ENCODE measurements at regions not wholly inside any gene's neighbourhood (a gene's known extent, or its start where the extent isn't known, plus 50 kb on each side); places are given as distances from the start of the nearest gene placed in this dataset.

DNA sequence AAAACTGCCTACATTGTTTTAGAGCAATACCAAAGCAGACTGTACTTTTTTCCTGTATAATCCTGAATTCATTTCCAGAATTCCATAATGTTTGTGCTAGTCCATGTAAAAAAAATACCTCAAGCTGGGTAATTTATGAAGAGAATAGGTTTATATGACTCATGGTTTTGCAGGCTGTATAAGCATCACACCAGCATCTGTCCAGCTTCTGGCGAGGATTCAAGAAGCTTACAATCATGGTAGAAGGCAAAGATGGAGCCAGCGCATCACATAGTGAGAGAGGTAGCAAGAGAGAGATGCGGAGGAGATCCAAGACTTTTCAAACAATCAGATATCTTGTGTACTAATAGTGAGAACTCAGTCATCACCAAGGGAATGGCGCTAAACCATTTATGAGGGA lies 280.3 kb upstream of the CDH9 start:
- WGBS, 2 experiments (ENCODE audit: extremely low coverage in 1 of 2, insufficient coverage in 1 of 2, insufficient read length in 1 of 2, insufficient replicate concordance in 2 of 2, low coverage in 1 of 2, low lambda C conversion rate in 2 of 2, missing lambda C conversion rate in 1 of 2) = 95% methylated on average over 4 of the region's 4 CpGs; no CpG with 5 or more reads in 1 of the 2 experiments
- Histone ChIP-seq H3K9ac (replicated peaks in 1 of 4; ENCODE audit: extremely low read depth in 1 of 4, low read depth in 3 of 4, low read length in 3 of 4) (no peak overlapping the region), H4K8ac (ENCODE audit: extremely low read depth, insufficient read depth, low read length) (no peak overlapping the region), H2AFZ (ENCODE audit: low read length) (no peak overlapping the region), H2AK5ac (ENCODE audit: low read depth, low read length) (no peak overlapping the region), H3K36me3 (ENCODE audit: control insufficient read depth in 2 of 4, insufficient read depth in 4 of 4, low read length in 3 of 4) (no peaks in the 10 kb centered on the region), H2BK5ac (ENCODE audit: low read depth, low read length) (no peak overlapping the region), H3K23me2 (ENCODE audit: low read depth, low read length) (no peaks in the 10 kb centered on the region), H4K91ac (replicated peaks; ENCODE audit: insufficient read length, low read length) (no peak overlapping the region), H3K18ac (ENCODE audit: extremely low read depth, low read length) (no peak overlapping the region), H3K4ac (replicated peaks; ENCODE audit: insufficient read length, low read depth, low read length) (no peak overlapping the region), H3K4me2 (ENCODE audit: insufficient read depth in 1 of 2, low read depth in 2 of 2, low read length in 2 of 2) (no peak overlapping the region), H2BK15ac (ENCODE audit: low read length) (no peak overlapping the region), H3K79me1 (ENCODE audit: low read depth, low read length) (no peaks in the 10 kb centered on the region), H2BK120ac (replicated peaks; ENCODE audit: low read depth, low read length) (no peak overlapping the region), H2BK12ac (ENCODE audit: low read depth, low read length) (no peak overlapping the region), H3K14ac (ENCODE audit: insufficient read length) (no peak overlapping the region), H3K27ac (ENCODE audit: low read depth, low read length) (no peak overlapping the region), H3K9me3 (ENCODE audit: insufficient read depth in 2 of 2, low read depth in 1 of 2, low read length in 1 of 2) (no peaks in the 10 kb centered on the region), H3K79me2 (ENCODE audit: control insufficient read depth in 1 of 2, insufficient read depth in 2 of 2, low read length in 2 of 2) (no peaks in the 10 kb centered on the region), H3K23ac (ENCODE audit: insufficient read length) (no peak overlapping the region), H4K5ac (ENCODE audit: insufficient read length, low read depth, low read length) (no peak overlapping the region), H2BK20ac (ENCODE audit: low read length) (no peak overlapping the region), H3K4me3 (ENCODE audit: extremely low read depth in 1 of 4, insufficient read depth in 2 of 4, low read depth in 3 of 4, low read length in 4 of 4) (no peak overlapping the region), H4K20me1 (replicated peaks in 1 of 2; ENCODE audit: control insufficient read depth in 1 of 2, insufficient read depth in 2 of 2, low read length in 2 of 2) (no peaks in the 10 kb centered on the region), H3K56ac (replicated peaks; ENCODE audit: insufficient read length, low read depth, low read length) (no peak overlapping the region), H3K27me3 (replicated peaks in 1 of 4; ENCODE audit: control insufficient read depth in 3 of 4, extremely low read depth in 1 of 4, insufficient read depth in 3 of 4, low read length in 3 of 4) (no peaks in the 10 kb centered on the region), H3K4me1 (replicated peaks in 1 of 4; ENCODE audit: control insufficient read depth in 3 of 4, insufficient read depth in 4 of 4, low read length in 3 of 4) (peaks cover 0 to 9% (median under 1%) of the 10 kb centered on the region in 4 experiments; a peak in 5 of 7 replicates)
- ChIA-PET POLR2A (ENCODE audit: partially characterized antibody) (no interaction called here), CTCF (ENCODE audit: partially characterized antibody) (no interaction called here)
- DNase-seq (ENCODE audit: low read depth in 1 of 2, low spot score in 2 of 2) (no peak), FAIRE-seq (no peak)
- TF ChIP-seq CTBP2 (IDR thresholded peaks at IDR 0.05; ENCODE audit: borderline replicate concordance, insufficient read depth, insufficient read length, low read length) (no peak), BCL11A (IDR thresholded peaks at IDR 0.05; ENCODE audit: low read depth in 2 of 2, low read length in 2 of 2) (no peak), BACH1 (IDR thresholded peaks at IDR 0.05; ENCODE audit: low read length) (no peak), TAF1 (IDR thresholded peaks at IDR 0.05; ENCODE audit: low read depth, low read length) (no peak), TEAD4 (IDR thresholded peaks at IDR 0.05; ENCODE audit: low read depth, low read length) (no peak), SP2 (IDR thresholded peaks at IDR 0.05; ENCODE audit: low read length) (no peak), RBBP5 (IDR thresholded peaks at IDR 0.05; ENCODE audit: borderline replicate concordance, low read depth, low read length) (no peak), SP4 (IDR thresholded peaks at IDR 0.05; ENCODE audit: low read length) (no peak), TAF7 (optimal IDR thresholded peaks at IDR 0.05; ENCODE audit: borderline replicate concordance, low read depth, low read length) (no peak), SRF (IDR thresholded peaks at IDR 0.05; ENCODE audit: low read depth, low read length) (no peak)
- TF ChIP-seq, protein P1, sequence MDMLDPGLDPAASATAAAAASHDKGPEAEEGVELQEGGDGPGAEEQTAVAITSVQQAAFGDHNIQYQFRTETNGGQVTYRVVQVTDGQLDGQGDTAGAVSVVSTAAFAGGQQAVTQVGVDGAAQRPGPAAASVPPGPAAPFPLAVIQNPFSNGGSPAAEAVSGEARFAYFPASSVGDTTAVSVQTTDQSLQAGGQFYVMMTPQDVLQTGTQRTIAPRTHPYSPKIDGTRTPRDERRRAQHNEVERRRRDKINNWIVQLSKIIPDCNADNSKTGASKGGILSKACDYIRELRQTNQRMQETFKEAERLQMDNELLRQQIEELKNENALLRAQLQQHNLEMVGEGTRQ (IDR thresholded peaks at IDR 0.05; ENCODE audit: low read length) = no peak
- TF ChIP-seq, protein P2, sequence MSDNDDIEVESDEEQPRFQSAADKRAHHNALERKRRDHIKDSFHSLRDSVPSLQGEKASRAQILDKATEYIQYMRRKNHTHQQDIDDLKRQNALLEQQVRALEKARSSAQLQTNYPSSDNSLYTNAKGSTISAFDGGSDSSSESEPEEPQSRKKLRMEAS (IDR thresholded peaks at IDR 0.05) = no peak

All from H1 (cell line).